GM18505 (cell line): ENCODE measurements at regions not wholly inside any gene's neighbourhood (a gene's known extent, or its start where the extent isn't known, plus 50 kb on each side); places are given as distances from the start of the nearest gene placed in this dataset.
"Not testable (repeated sequence)": the region's sequence is repeated elsewhere in the genome, so short reads cannot be mapped to it uniquely, and the experiment has no call there.

Experiments
- ATAC-seq: cut with Tn5 transposase; IDR thresholded peaks from one replicate; pipeline ENCODE4 v1.9.1; 2021; ENCODE audit not compliant: unreplicated experiment
- POLR2A ChIP-seq: IDR thresholded peaks from 4 replicates; pipeline ENCODE4 v1.6.1; 2011; ENCODE audit warnings: borderline replicate concordance; ENCODE audit not compliant: insufficient read depth, insufficient read length; ENCODE audit errors: extremely low read depth

DNA sequence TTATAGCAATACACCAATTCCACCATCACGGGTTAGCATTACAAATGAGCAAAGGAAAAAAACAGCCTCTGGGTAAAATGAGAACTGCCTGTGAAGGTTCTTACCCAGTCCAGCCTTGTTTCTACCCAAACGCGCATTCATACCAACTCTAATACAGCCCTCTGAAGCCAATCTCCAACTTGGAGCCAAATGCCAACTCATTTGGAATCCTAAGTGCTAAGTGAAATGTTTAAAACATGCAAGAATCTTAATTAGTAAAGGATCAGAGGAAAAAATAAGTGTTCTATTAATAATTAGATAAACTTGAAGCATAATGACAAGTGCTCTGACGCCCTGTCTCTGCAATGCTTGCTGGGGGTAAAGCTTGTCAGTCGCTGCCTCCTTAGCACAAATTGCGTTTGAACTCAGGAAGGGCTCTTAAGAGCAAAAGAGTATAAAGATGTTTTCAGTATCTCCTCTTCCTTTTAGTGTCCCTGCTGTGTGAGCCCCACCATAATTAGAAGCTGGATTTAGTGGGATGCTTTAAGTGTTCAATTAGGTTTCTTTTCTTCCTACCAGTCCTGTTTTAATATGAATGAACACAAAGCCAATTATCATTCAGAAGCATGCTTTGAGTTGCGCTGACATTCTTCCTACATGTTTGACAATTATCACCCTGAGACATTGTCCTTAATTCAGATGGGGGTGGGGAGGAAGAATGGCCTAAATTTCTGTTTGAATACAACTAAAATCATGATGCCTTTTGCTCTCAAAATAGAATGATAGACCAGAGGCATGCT lies 537.6 kb downstream of the DTWD2 start:
- no peak for TF ChIP-seq POLR2A
- ATAC-seq, result no peak

DNA sequence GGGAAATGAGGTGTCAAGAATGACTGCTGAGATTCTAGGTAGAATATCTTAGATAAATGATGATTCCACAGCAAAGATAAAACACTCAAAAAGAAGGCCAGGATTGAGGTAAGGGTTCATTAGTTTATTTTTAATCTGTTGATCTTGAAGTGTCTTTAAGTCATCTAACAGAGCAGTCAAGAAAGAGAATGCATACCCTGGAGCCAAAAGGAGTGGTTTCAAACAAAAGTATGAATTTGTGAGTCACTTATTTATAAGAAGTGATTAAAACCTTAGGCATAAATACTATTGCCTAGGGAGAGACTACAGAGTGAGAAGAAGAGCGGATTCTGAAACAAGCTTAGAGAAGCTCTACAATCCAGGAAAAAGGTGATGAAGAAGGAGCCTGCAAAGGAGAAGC lies 541.0 kb downstream of the DTWD2 start:
- ATAC-seq, result no peak
- TF ChIP-seq POLR2A, result no peak

DNA sequence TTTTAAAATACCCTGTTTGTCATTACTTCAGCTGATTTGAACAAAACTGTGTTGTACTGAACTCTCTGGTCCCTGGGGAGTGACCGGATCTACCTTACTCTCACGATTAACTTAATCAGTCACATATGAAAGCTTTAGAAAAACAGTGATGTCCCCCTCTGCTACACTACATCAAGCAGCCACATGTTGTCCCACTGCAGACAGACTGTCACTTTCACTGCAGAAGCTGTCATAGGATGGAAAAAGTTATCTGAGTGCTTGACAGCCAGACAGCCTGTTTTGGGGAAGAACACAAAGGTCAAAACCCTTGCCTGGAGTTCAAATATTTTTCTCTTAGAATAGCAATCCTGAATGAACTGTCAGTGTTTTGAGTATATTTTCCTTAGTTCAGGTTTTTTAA lies 546.4 kb downstream of the DTWD2 start:
- TF ChIP-seq POLR2A, result no peak

GRCh38 chr5:118441034-118441433 lies 547.3 kb downstream of the DTWD2 start:
- no peak for ATAC-seq
- no peak for TF ChIP-seq POLR2A

More for the DNA sequence above, 546.4 kb downstream of the DTWD2 start:
- ATAC-seq, result no peak

- no peak for TF ChIP-seq POLR2A
- no peak for ATAC-seq
Observed at GRCh38 chr5:118440496-118440895, 547.9 kb downstream of the DTWD2 start.

DNA sequence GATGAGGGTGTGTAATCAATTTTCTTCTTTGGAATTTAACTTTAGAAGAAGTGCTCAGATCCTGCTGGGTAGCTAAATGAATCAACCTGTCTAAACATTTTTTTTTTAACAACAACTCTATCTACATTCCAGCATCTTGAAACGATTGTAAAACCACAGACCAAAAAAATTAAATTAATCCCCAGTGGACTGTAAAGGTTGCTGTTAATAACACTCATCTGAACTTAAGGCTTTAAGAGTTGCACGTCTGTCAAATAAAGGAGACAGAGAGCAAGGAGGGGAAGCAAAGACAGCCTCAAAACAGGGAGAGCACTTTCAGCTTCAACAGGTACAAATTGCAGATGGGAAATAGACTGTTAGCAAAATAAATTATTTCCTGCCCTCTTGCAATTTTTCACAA lies 548.5 kb downstream of the DTWD2 start:
- TF ChIP-seq POLR2A, result no peak
- no peak for ATAC-seq

DNA sequence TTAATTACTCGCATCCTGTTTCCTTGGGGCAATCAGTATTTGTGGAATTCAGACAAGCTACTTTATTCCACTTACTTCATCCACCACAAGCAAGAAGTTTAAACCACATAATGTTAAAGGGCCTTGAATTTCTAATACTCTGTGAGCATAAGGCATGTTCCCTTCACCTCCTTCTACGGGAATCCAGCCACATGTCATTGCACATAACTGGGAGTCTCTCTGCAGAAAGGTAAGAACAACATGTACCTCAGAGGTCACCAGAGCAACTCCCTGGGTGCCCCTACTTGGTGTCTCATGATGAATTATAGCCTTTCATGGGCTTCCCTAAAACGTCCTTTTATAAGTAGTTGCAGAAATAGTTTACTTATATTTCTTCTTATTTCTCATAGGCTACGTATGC lies 553.2 kb downstream of the DTWD2 start:
- ATAC-seq, result no peak

DNA sequence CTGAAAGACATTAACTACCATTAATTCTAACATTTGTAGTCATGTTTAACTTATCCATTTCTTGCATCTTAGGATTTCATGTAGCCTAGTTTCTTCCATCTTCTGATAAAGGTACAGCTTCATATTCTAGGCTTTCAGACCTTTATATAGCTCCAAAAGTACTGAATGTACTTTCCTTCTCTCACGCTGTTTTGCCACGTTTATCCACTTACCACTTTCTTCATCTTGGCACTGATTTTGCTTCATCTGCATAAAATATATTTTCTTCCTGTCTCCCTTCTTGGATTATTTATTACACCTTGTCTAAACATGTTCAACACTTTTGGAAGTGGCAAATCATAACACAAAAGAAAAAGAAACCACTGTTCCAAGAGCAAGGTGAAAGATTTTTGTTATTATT lies 553.8 kb downstream of the DTWD2 start:
- no peak for ATAC-seq
- TF ChIP-seq POLR2A, result no peak

More for the DNA sequence above, 553.2 kb downstream of the DTWD2 start:
- TF ChIP-seq POLR2A, result no peak

- ATAC-seq, result no peak
- TF ChIP-seq POLR2A, result no peak
Observed at GRCh38 chr5:118430076-118430475, 558.3 kb downstream of the DTWD2 start.

DNA sequence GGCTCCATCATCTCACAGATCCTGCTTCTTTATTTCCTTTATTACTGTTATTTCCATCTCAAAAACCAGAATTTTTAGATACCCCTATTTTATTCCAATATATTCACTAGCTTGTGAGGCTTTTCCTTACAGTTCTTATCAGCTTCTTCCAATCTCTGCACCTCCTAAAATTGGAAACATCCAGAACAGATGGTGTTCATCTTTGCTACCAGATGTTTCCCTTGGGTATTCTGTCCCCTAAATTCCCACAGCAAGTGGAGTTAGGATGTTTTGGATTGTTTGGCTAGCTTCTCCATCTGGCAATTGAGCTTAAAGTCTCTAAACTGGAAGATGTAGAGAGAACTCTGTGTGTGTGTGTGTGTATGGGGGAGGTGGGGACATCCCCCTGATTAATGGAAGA lies 580.4 kb downstream of the DTWD2 start:
- no peak for ATAC-seq
- no peak for TF ChIP-seq POLR2A

GRCh38 chr5:118405650-118406061 lies 582.7 kb downstream of the DTWD2 start:
- no peak for TF ChIP-seq POLR2A
- ATAC-seq, result no peak

GRCh38 chr5:118397236-118397635 lies 591.1 kb downstream of the DTWD2 start:
- ATAC-seq, result no peak
- no peak for TF ChIP-seq POLR2A

GRCh38 chr5:118392491-118392890 lies 595.9 kb downstream of the DTWD2 start:
- ATAC-seq, result no peak
- no peak for TF ChIP-seq POLR2A

DNA sequence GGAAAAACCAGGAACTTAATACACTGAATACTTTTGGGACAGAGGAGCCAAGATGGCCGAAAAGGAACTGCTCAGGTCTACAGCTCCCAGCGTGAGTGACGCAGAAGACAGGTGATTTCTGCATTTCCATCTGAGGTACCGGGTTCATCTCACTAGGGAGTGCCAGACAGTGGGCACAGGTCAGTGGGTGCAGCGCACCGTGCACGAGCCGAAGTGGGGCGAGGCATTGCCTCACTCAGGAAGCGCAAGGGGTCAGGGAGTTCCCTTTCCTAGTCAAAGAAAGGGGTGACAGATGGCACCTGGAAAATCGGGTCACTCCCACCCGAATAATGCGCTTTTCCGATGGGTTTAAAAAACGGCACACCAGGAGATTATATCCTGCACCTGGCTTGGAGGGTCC lies 605.4 kb downstream of the DTWD2 start:
- ATAC-seq, result not testable (repeated sequence)

DNA sequence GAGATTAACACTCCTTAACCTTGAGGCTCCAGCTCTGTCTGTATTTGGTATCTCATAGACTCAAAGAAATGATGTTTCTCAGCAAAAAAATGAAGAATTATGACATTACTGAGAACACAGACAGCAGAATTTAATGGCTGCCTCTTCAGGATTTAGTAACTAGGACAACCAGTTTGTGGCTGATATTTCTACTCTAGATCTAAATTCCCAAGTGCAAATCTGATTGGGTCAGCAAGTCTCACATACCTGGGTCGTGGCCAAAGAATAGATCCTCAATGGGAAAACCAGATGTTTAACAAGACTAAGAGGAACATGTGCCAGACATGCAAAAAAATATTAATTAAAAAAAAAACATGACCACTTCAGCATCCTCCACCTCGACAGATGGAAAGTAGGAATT lies 608.9 kb downstream of the DTWD2 start:
- ATAC-seq, result no peak
- TF ChIP-seq POLR2A, result no peak
